Gastroesophageal sphincter (tissue), 4 donors: ENCODE measurements at regions not wholly inside any gene's neighbourhood (a gene's known extent, or its start where the extent isn't known, plus 50 kb on each side); places are given as distances from the start of the nearest gene placed in this dataset.

ENCODE experiments used
- ATAC-seq: fragments of 150-250 bp; one replicate; pipeline ENCODE4 v1.9.1; 2016; ENCODE audit warnings: mild to moderate bottlenecking, moderate library complexity
- H3K27ac ChIP-seq, 4 donors: fragments of 200-600 bp; sonication (generic) in 3 of 4; 1 replicate in 3 of 4; 2 replicates in 1 of 4; pipeline ENCODE4 v1.5.1; 2016 to 2019
- H3K27me3 ChIP-seq: fragments of 200-600 bp; sonication (generic); one replicate; pipeline ENCODE4 v1.5.1; 2019
- H3K36me3 ChIP-seq, 2 donors: fragments of 200-600 bp; sonication (generic); one replicate each; pipeline ENCODE4 v1.5.1; 2019; ENCODE audit warnings: control low read depth in 1 of 2
- H3K4me1 ChIP-seq, 3 donors: fragments of 200-600 bp; sonication (generic); 1 replicate in 2 of 3; 2 replicates in 1 of 3; pipeline ENCODE4 v1.5.1; 2016 to 2019; ENCODE audit warnings: control low read depth in 2 of 3
- H3K4me3 ChIP-seq, 2 donors: fragments of 200-600 bp; sonication (generic); one replicate each; pipeline ENCODE4 v1.5.1; 2019; ENCODE audit warnings: mild to moderate bottlenecking in 1 of 2, moderate library complexity in 1 of 2
- H3K9me3 ChIP-seq, 3 donors: fragments of 200-600 bp; sonication (generic); one replicate each; pipeline ENCODE4 v1.5.1; 2017 to 2019; ENCODE audit warnings: control low read depth in 2 of 3
- CTCF ChIP-seq, 4 experiments: fragments of 200-600 bp in 2 of 4; fragments of 450-650 bp in 2 of 4; sonication (generic) in 1 of 4; IDR thresholded peaks; one replicate each; pipeline ENCODE4 v1.5.1; 2017 to 2019; ENCODE audit warnings: antibody characterized with exemption in 4 of 4, mild to moderate bottlenecking in 2 of 4, moderate library complexity in 2 of 4
- EP300 ChIP-seq: sonication (generic); formaldehyde crosslinking; IDR thresholded peaks from one replicate; pipeline ENCODE4 v1.6.1; 2017; ENCODE audit warnings: antibody characterized with exemption, mild to moderate bottlenecking
- POLR2A ChIP-seq, 2 donors: fragments of 450-650 bp; IDR thresholded peaks; one replicate each; pipeline ENCODE4 v1.6.1; 2017; ENCODE audit warnings: antibody characterized with exemption in 2 of 2, mild to moderate bottlenecking in 2 of 2, moderate library complexity in 1 of 2
- POLR2AphosphoS5 ChIP-seq: sonication (generic); formaldehyde crosslinking; IDR thresholded peaks from one replicate; pipeline ENCODE4 v1.6.1; 2017; ENCODE audit warnings: antibody characterized with exemption
- WGBS, 2 donors: methylation state at CpG; one replicate each; pipeline ENCODE4 v1.1.5; 2018; ENCODE audit warnings: low coverage in 1 of 2; 5-methylcytosine and 5-hydroxymethylcytosine counted together

GRCh38 chr15:39396979-39397615 is 183.8 kb upstream of the THBS1 start:
- 89 to 95% methylated on average over 3 to 8 of the region's 8 CpGs for WGBS, 2 donors
- no peaks in the 10 kb centered on the region for H3K9me3 ChIP-seq
- no peak overlapping the region for H3K27ac ChIP-seq
- no peak overlapping the region for H3K4me3 ChIP-seq
- H3K27me3 ChIP-seq: no peaks in the 10 kb centered on the region
- TF ChIP-seq POLR2A (IDR thresholded peaks at IDR 0.05) (no peak), POLR2AphosphoS5 (no peak), EP300 (no peak), CTCF (IDR thresholded peaks at IDR 0.05) (no peak)
- H3K4me1 ChIP-seq: no peaks in the 10 kb centered on the region
- no peak for ATAC-seq
- H3K36me3 ChIP-seq: no peaks in the 10 kb centered on the region

- H3K27me3 ChIP-seq: no peaks in the 10 kb centered on the region
- ATAC-seq: no peak
- no peaks in the 10 kb centered on the region for H3K9me3 ChIP-seq
- H3K27ac ChIP-seq: no peak overlapping the region
- H3K4me1 ChIP-seq: no peaks in the 10 kb centered on the region
- H3K36me3 ChIP-seq: no peaks in the 10 kb centered on the region
- H3K4me3 ChIP-seq: no peak overlapping the region
- TF ChIP-seq CTCF (IDR thresholded peaks at IDR 0.05) (no peak), EP300 (no peak), POLR2A (IDR thresholded peaks at IDR 0.05) (no peak), POLR2AphosphoS5 (no peak)
- 93 to 100% methylated on average over 3 of the region's 3 CpGs for WGBS, 2 donors
Observed at GRCh38 chr15:39397883-39398282, 183.0 kb upstream of the THBS1 start.

- 100% methylated on average over 2 of the region's 2 CpGs for WGBS, 2 donors
- no peak for TF ChIP-seq POLR2A (IDR thresholded peaks at IDR 0.05)
- ATAC-seq: no peak
- no peaks in the 10 kb centered on the region for H3K4me1 ChIP-seq
- no peak overlapping the region for H3K27ac ChIP-seq
- no peaks in the 10 kb centered on the region for H3K36me3 ChIP-seq
- H3K9me3 ChIP-seq: no peaks in the 10 kb centered on the region
- H3K4me3 ChIP-seq: no peak overlapping the region
- no peaks in the 10 kb centered on the region for H3K27me3 ChIP-seq
Observed at GRCh38 chr15:39399600-39399999, 181.3 kb upstream of the THBS1 start.

GRCh38 chr15:39400002-39400401 is 180.9 kb upstream of the THBS1 start:
- H3K27ac ChIP-seq: no peak overlapping the region

GRCh38 chr15:39400821-39401550 is 179.9 kb upstream of the THBS1 start:
- TF ChIP-seq POLR2A (IDR thresholded peaks at IDR 0.05): no peak
- no peak for TF ChIP-seq EP300
- TF ChIP-seq POLR2AphosphoS5: no peak
- no peak for TF ChIP-seq CTCF (IDR thresholded peaks at IDR 0.05)
- Histone ChIP-seq H3K27me3 (no peaks in the 10 kb centered on the region), H3K27ac (peak overlapping the region in 1 of 4 donors; percentile 29), H3K36me3 (no peaks in the 10 kb centered on the region), H3K9me3 (no peaks in the 10 kb centered on the region), H3K4me3 (no peak overlapping the region), H3K4me1 (no peaks in the 10 kb centered on the region)
- no peak for ATAC-seq
- 72 to 75% methylated on average over 3 to 7 of the region's 7 CpGs for WGBS, 2 donors

More at GRCh38 chr15:39400002-39400401, 180.9 kb upstream of the THBS1 start:
- TF ChIP-seq CTCF (IDR thresholded peaks at IDR 0.05) (no peak), POLR2A (IDR thresholded peaks at IDR 0.05) (no peak), EP300 (no peak), POLR2AphosphoS5 (no peak)
- 100% methylated on average over 1 of the region's 1 CpG; no CpG with 5 or more reads in 1 of the 2 donors for WGBS, 2 donors
- ATAC-seq: no peak
- no peaks in the 10 kb centered on the region for H3K4me1 ChIP-seq
- no peaks in the 10 kb centered on the region for H3K9me3 ChIP-seq
- H3K36me3 ChIP-seq: no peaks in the 10 kb centered on the region
- H3K4me3 ChIP-seq: no peak overlapping the region
- no peaks in the 10 kb centered on the region for H3K27me3 ChIP-seq
